ENCODE measurements at regions not wholly inside any gene's neighbourhood (a gene's known extent, or its start where the extent isn't known, plus 50 kb on each side); places are given as distances from the start of the nearest gene placed in this dataset.

DNA sequence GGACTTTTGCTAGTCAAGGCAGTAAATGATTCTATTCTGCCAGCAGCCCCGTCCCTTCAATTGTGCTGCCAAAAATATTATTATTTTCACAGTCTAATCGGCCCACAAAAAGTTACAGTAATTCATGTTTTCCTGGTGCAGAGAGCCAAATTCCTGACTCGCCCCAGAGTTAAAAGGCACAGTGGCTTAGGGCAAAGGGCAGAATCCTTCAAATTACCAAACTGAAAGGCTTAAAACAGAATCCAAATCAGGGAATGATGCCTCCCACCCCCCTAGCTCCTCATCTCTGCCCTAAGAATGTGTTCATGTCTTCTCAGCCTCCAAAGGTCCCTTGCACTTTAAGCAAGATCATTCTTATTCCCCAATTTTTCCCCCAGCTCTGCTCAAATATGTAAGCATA lies 477.8 kb upstream of the PROK2 start:
- TF ChIP-seq CTCF (conservative IDR thresholded peaks at IDR 0.05; ENCODE audit: low read depth, low read length) = no peak
- no peak for TF ChIP-seq EZH2 (IDR thresholded peaks at IDR 0.05; ENCODE audit: borderline replicate concordance, low read depth, low read length, poor library complexity, severe bottlenecking)
